HepG2 (cell line): ENCODE measurements at regions not wholly inside any gene's neighbourhood (a gene's known extent, or its start where the extent isn't known, plus 50 kb on each side); places are given as distances from the start of the nearest gene placed in this dataset.

Source experiments
- ATAC-seq: fragments of 200-7000 bp; cut with Tn5 transposase; 3 replicates; pipeline ENCODE4 v1.9.1; 2020; ENCODE audit warnings: mild to moderate bottlenecking, moderate library complexity
- BruUV-seq: library from RNA; stranded (reverse); fragments of 400-500 nt; replicated peaks from 2 replicates; lab custom pipeline; 2021; lab: Mats Ljungman, UMichigan
- CTCF ChIA-PET: fragments of 300-600 bp; formaldehyde crosslinking; extraction: SDS; loops from one replicate; lab custom pipeline; 2021; ENCODE audit warnings: low total read pairs, inconsistent platforms, low intra/inter-chr PET ratio; lab: Yijun Ruan, JAX
- POLR2A ChIA-PET: fragments of 350-600 bp; sonication (Branson Sonifier 250); formaldehyde crosslinking; loops from one replicate; lab custom pipeline; 2020; ENCODE audit warnings: antibody characterized with exemption, inconsistent platforms; lab: Yijun Ruan, JAX
- DNase-seq: peaks from one replicate; pipeline ENCODE4 v3.0.0-alpha.2; 2015; ENCODE audit warnings: low spot score
- FAIRE-seq: peaks from 3 replicates; lab custom pipeline; 2011; peaks lifted over from hg19 to GRCh38; lab: Jason Lieb, UNC
- H2AFZ ChIP-seq: one replicate; pipeline ENCODE4 v1.6.1; 2011; ENCODE audit warnings: low read length, inconsistent platforms
- H3K27ac ChIP-seq: fragments of 300-600 bp; 3 replicates; pipeline ENCODE4 v1.8.0; 2011; ENCODE audit warnings: mixed run types, mild to moderate bottlenecking, mixed read lengths, low read length, inconsistent platforms; ENCODE audit not compliant: insufficient read depth; ENCODE audit errors: extremely low read length
- H3K27me3 ChIP-seq, 2 experiments: fragments of 200-600 bp in 1 of 2; 2 replicates in 1 of 2; 3 replicates in 1 of 2; pipeline versions ENCODE4 v1.6.0 to v1.8.0; 2011; ENCODE audit warnings: low read length in 2 of 2, mild to moderate bottlenecking in 2 of 2, moderate library complexity in 2 of 2, inconsistent platforms in 1 of 2; ENCODE audit not compliant: insufficient read depth in 2 of 2, control insufficient read depth in 1 of 2
- H3K36me3 ChIP-seq, 2 experiments: fragments of 200-600 bp in 1 of 2; replicated peaks in 1 of 2; 2 replicates in 1 of 2; 3 replicates in 1 of 2; pipeline versions ENCODE4 v1.5.1 to v1.8.0; 2011; ENCODE audit warnings: low read length in 2 of 2, inconsistent platforms in 1 of 2; ENCODE audit not compliant: insufficient read depth in 2 of 2, control insufficient read depth in 1 of 2
- H3K4me1 ChIP-seq: 2 replicates; pipeline ENCODE4 v1.5.1; 2012; ENCODE audit warnings: low read length, inconsistent platforms; ENCODE audit not compliant: insufficient read depth
- H3K4me2 ChIP-seq: 2 replicates; pipeline ENCODE4 v1.6.0; 2011; ENCODE audit warnings: low read depth, low read length, inconsistent platforms
- H3K4me3 ChIP-seq, 3 experiments: fragments of 200-600 bp in 1 of 3; sonication (generic), shearing (Covaris generic) in 1 of 3; replicated peaks in 1 of 3; 2 replicates each; pipeline ENCODE4 v1.5.1; 2011 to 2016; ENCODE audit warnings: low read length in 3 of 3, inconsistent platforms in 2 of 3, low read depth in 2 of 3, mild to moderate bottlenecking in 2 of 3, control low read depth in 1 of 3, mixed read lengths in 1 of 3; ENCODE audit not compliant: insufficient read depth in 1 of 3
- H3K79me2 ChIP-seq: one replicate; pipeline ENCODE4 v1.6.1; 2011; ENCODE audit warnings: low read length, inconsistent platforms; ENCODE audit not compliant: insufficient read depth
- H3K9ac ChIP-seq: 2 replicates; pipeline ENCODE4 v1.6.0; 2011; ENCODE audit warnings: mild to moderate bottlenecking, low read depth, low read length, inconsistent platforms; ENCODE audit not compliant: insufficient read depth
- H3K9me3 ChIP-seq: 2 replicates; pipeline ENCODE4 v1.5.1; 2012; ENCODE audit warnings: mild to moderate bottlenecking, low read length
- H4K20me1 ChIP-seq: 2 replicates; pipeline ENCODE4 v1.6.0; 2011; ENCODE audit warnings: inconsistent platforms, mild to moderate bottlenecking, low read length, moderate library complexity; ENCODE audit not compliant: insufficient read depth
- FOXC1 ChIP-seq: sonication (generic); formaldehyde crosslinking; IDR thresholded peaks from 2 replicates; pipeline ENCODE4 v1.8.0; 2022; ENCODE audit warnings: mild to moderate bottlenecking, missing genetic modification reagents, borderline replicate concordance
- GABPB1 ChIP-seq: IDR thresholded peaks from 2 replicates; pipeline ENCODE4 v1.6.1; 2016; ENCODE audit warnings: mild to moderate bottlenecking, missing genetic modification reagents, moderate library complexity, missing compliant biosample characterization
- HOXA9 ChIP-seq: sonication (generic); formaldehyde crosslinking; IDR thresholded peaks from 2 replicates; pipeline ENCODE4 v1.8.1; 2022; ENCODE audit warnings: missing genetic modification reagents, mild to moderate bottlenecking, moderate library complexity, borderline replicate concordance
- NR1H2 ChIP-seq: sonication (generic); formaldehyde crosslinking; IDR thresholded peaks from 2 replicates; pipeline ENCODE4 v1.8.1; 2022; ENCODE audit warnings: low read depth, missing genetic modification reagents, borderline replicate concordance
- NR2F6 ChIP-seq, 2 experiments: IDR thresholded peaks; 2 replicates each; pipeline ENCODE4 v1.6.1; 2016; ENCODE audit warnings: antibody characterized with exemption in 1 of 2, mild to moderate bottlenecking in 1 of 2
- REL ChIP-seq: sonication (generic); formaldehyde crosslinking; conservative IDR thresholded peaks from 2 replicates; pipeline ENCODE4 v1.8.0; 2022; ENCODE audit warnings: mild to moderate bottlenecking, missing genetic modification reagents, moderate library complexity
- RFX1 ChIP-seq: fragments of 450-650 bp; IDR thresholded peaks from 2 replicates; pipeline ENCODE4 v1.6.1; 2017
- SMAD3 ChIP-seq: sonication (generic); formaldehyde crosslinking; IDR thresholded peaks from 2 replicates; pipeline ENCODE4 v1.4.0; 2020; ENCODE audit warnings: missing genetic modification reagents
- STAT6 ChIP-seq: sonication (generic); formaldehyde crosslinking; IDR thresholded peaks from 2 replicates; pipeline ENCODE4 v1.4.0; 2020; ENCODE audit warnings: missing genetic modification reagents, mild to moderate bottlenecking, borderline replicate concordance
- TSC22D2 ChIP-seq: sonication (generic); formaldehyde crosslinking; IDR thresholded peaks from 2 replicates; pipeline ENCODE4 v1.5.1; 2020; ENCODE audit warnings: missing genetic modification reagents, mild to moderate bottlenecking, borderline replicate concordance
- ZIK1 ChIP-seq: sonication (generic); formaldehyde crosslinking; IDR thresholded peaks from 2 replicates; pipeline ENCODE4 v1.5.0; 2020; ENCODE audit warnings: mild to moderate bottlenecking, low read depth, missing genetic modification reagents, borderline replicate concordance
- ZNF20 ChIP-seq: sonication (generic); formaldehyde crosslinking; IDR thresholded peaks from 2 replicates; pipeline ENCODE4 v1.4.0; 2020; ENCODE audit warnings: mild to moderate bottlenecking, moderate library complexity, missing genetic modification reagents
- ZNF766 ChIP-seq: sonication (generic); formaldehyde crosslinking; IDR thresholded peaks from 2 replicates; pipeline ENCODE4 v1.5.0; 2020; ENCODE audit warnings: missing genetic modification reagents, borderline replicate concordance
- WGBS: methylation state at CpG from one replicate; pipeline ENCODE4 v1.1.6; 2017; ENCODE audit warnings: low lambda C conversion rate; 5-methylcytosine and 5-hydroxymethylcytosine counted together
- in situ Hi-C: cut with HindIII; loops from 2 replicates; pipeline ENCODE4 v1.10.0; 2017; ENCODE audit warnings: low pct_unique_long_range_greater_than_20kb; ENCODE audit not compliant: extremely low pct_ligation_motif_present
- intact Hi-C: fragments of 100-400 bp; cut with micrococcal nuclease; formaldehyde crosslinking; loops from one replicate; pipeline ENCODE4 v1.10.0; 2022; ENCODE audit not compliant: unreplicated experiment
- TF ChIP-seq, protein P1 (sequence below): sonication (generic); formaldehyde crosslinking; IDR thresholded peaks from 2 replicates; pipeline ENCODE4 v1.4.0; 2020; ENCODE audit warnings: missing genetic modification reagents
- TF ChIP-seq, protein P2 (sequence below): sonication (generic); formaldehyde crosslinking; IDR thresholded peaks from 2 replicates; pipeline ENCODE4 v1.5.1; 2020; ENCODE audit warnings: mild to moderate bottlenecking, missing genetic modification reagents, borderline replicate concordance

- H3K4me3 ChIP-seq = no peak overlapping the region
- H4K20me1 ChIP-seq = no peaks in the 10 kb centered on the region
- no peaks in the 10 kb centered on the region for H3K4me1 ChIP-seq
- H3K27me3 ChIP-seq = no peaks in the 10 kb centered on the region
- ChIA-PET CTCF (no interaction called here), POLR2A (no interaction called here)
- intact Hi-C loops (no loop called here), in situ Hi-C loops (no loop called here)
- H3K27ac ChIP-seq = no peak overlapping the region
- ATAC-seq (no peak), DNase-seq (no peak), FAIRE-seq (no peak)
- TF ChIP-seq, protein P1, sequence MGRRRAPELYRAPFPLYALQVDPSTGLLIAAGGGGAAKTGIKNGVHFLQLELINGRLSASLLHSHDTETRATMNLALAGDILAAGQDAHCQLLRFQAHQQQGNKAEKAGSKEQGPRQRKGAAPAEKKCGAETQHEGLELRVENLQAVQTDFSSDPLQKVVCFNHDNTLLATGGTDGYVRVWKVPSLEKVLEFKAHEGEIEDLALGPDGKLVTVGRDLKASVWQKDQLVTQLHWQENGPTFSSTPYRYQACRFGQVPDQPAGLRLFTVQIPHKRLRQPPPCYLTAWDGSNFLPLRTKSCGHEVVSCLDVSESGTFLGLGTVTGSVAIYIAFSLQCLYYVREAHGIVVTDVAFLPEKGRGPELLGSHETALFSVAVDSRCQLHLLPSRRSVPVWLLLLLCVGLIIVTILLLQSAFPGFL (CRISPR knock-in tag) = no peak
- TF ChIP-seq ZNF766 (CRISPR knock-in tag) = no peak
- no peak for TF ChIP-seq SMAD3 (CRISPR knock-in tag)
- TF ChIP-seq GABPB1 (CRISPR knock-in tag) = no peak
- no peak for TF ChIP-seq ZNF20
- TF ChIP-seq NR1H2 (CRISPR knock-in tag) = no peak
- TF ChIP-seq NR2F6 (IDR thresholded peaks at IDR 0.05) = no peak
- no peak for TF ChIP-seq NR2F6 (CRISPR knock-in tag; IDR thresholded peaks at IDR 0.05)
- no peak for TF ChIP-seq HOXA9 (CRISPR knock-in tag)
- TF ChIP-seq REL = no peak
- no peak for TF ChIP-seq ZIK1 (CRISPR knock-in tag)
- no peak for TF ChIP-seq STAT6 (CRISPR knock-in tag)
- TF ChIP-seq FOXC1 = no peak
- TF ChIP-seq RFX1 = no peak
- no peak for TF ChIP-seq TSC22D2 (CRISPR knock-in tag)
- TF ChIP-seq, protein P2, sequence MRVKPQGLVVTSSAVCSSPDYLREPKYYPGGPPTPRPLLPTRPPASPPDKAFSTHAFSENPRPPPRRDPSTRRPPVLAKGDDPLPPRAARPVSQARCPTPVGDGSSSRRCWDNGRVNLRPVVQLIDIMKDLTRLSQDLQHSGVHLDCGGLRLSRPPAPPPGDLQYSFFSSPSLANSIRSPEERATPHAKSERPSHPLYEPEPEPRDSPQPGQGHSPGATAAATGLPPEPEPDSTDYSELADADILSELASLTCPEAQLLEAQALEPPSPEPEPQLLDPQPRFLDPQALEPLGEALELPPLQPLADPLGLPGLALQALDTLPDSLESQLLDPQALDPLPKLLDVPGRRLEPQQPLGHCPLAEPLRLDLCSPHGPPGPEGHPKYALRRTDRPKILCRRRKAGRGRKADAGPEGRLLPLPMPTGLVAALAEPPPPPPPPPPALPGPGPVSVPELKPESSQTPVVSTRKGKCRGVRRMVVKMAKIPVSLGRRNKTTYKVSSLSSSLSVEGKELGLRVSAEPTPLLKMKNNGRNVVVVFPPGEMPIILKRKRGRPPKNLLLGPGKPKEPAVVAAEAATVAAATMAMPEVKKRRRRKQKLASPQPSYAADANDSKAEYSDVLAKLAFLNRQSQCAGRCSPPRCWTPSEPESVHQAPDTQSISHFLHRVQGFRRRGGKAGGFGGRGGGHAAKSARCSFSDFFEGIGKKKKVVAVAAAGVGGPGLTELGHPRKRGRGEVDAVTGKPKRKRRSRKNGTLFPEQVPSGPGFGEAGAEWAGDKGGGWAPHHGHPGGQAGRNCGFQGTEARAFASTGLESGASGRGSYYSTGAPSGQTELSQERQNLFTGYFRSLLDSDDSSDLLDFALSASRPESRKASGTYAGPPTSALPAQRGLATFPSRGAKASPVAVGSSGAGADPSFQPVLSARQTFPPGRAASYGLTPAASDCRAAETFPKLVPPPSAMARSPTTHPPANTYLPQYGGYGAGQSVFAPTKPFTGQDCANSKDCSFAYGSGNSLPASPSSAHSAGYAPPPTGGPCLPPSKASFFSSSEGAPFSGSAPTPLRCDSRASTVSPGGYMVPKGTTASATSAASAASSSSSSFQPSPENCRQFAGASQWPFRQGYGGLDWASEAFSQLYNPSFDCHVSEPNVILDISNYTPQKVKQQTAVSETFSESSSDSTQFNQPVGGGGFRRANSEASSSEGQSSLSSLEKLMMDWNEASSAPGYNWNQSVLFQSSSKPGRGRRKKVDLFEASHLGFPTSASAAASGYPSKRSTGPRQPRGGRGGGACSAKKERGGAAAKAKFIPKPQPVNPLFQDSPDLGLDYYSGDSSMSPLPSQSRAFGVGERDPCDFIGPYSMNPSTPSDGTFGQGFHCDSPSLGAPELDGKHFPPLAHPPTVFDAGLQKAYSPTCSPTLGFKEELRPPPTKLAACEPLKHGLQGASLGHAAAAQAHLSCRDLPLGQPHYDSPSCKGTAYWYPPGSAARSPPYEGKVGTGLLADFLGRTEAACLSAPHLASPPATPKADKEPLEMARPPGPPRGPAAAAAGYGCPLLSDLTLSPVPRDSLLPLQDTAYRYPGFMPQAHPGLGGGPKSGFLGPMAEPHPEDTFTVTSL (CRISPR knock-in tag) = no peak
- no peak overlapping the region for H3K9ac ChIP-seq
- H3K36me3 ChIP-seq = no peaks in the 10 kb centered on the region
- no peak overlapping the region for H2AFZ ChIP-seq
- H3K4me2 ChIP-seq = no peak overlapping the region
- no peaks in the 10 kb centered on the region for H3K9me3 ChIP-seq
- WGBS = 0% methylated on average over 1 of the region's 1 CpG
- H3K79me2 ChIP-seq = no peaks in the 10 kb centered on the region
- BruUV-seq = no TSS peak
Observed at GRCh38 chr2:133627741-133628140, 59.5 kb upstream of the NCKAP5 start.
